K562 (cell line): ENCODE measurements at regions not wholly inside any gene's neighbourhood (a gene's known extent, or its start where the extent isn't known, plus 50 kb on each side); places are given as distances from the start of the nearest gene placed in this dataset.

Experiments used
- ATAC-seq: fragments of 200-7000 bp; cut with Tn5 transposase; 3 replicates; pipeline ENCODE4 v1.9.1; 2020; ENCODE audit warnings: moderate library complexity
- BruUV-seq: library from RNA; stranded (reverse); fragments of 400-500 nt; replicated peaks from 2 replicates; lab custom pipeline; 2021; lab: Mats Ljungman, UMichigan
- CTCF ChIA-PET: fragments of 300-600 bp; formaldehyde crosslinking; extraction: SDS; loops from one replicate; lab custom pipeline; 2021; ENCODE audit warnings: low intra/inter-chr PET ratio; lab: Yijun Ruan, JAX
- POLR2A ChIA-PET: fragments of 300-600, 350-650 bp; sonication (Branson Sonifier 250); formaldehyde crosslinking; extraction: SDS; loops from one replicate; lab custom pipeline; 2021; ENCODE audit warnings: antibody characterized with exemption, inconsistent platforms; lab: Yijun Ruan, JAX
- DNase-seq, 4 experiments: peaks; one replicate each; pipeline versions ENCODE4 v3.0.0 to v3.0.0-alpha.2; 2011 to 2018; ENCODE audit warnings: low spot score in 3 of 4, mixed read lengths in 3 of 4; ENCODE audit errors: extremely low read depth in 1 of 4
- FAIRE-seq: peaks from 2 replicates; lab custom pipeline; 2011; peaks lifted over from hg19 to GRCh38; lab: Jason Lieb, UNC
- H2AFZ ChIP-seq: 2 replicates; pipeline ENCODE4 v1.6.0; 2011; ENCODE audit warnings: low read depth, low read length, control low read depth, inconsistent platforms
- H3K27ac ChIP-seq: fragments of 200-600 bp; 3 replicates; pipeline ENCODE4 v1.8.0; 2011; ENCODE audit warnings: low read depth, mild to moderate bottlenecking, control low read depth, inconsistent platforms, low read length, moderate library complexity, mixed read lengths; ENCODE audit errors: extremely low read depth
- H3K27me3 ChIP-seq, 2 experiments: fragments of 300-600 bp in 1 of 2; 2 replicates in 1 of 2; 3 replicates in 1 of 2; pipeline versions ENCODE4 v1.6.0 to v1.8.0; 2011; ENCODE audit warnings: inconsistent platforms in 2 of 2, low read length in 2 of 2, mild to moderate bottlenecking in 1 of 2, mixed read lengths in 1 of 2, moderate library complexity in 1 of 2; ENCODE audit not compliant: control insufficient read depth in 2 of 2, insufficient read depth in 2 of 2
- H3K36me3 ChIP-seq: fragments of 300-600 bp; 3 replicates; pipeline ENCODE4 v1.8.0; 2011; ENCODE audit warnings: mild to moderate bottlenecking, low read length, inconsistent platforms; ENCODE audit not compliant: control insufficient read depth, insufficient read depth
- H3K4me1 ChIP-seq, 2 experiments: fragments of 200-600 bp in 1 of 2; replicated peaks in 1 of 2; 2 replicates in 1 of 2; 3 replicates in 1 of 2; pipeline versions ENCODE4 v1.5.1 to v1.8.0; 2011; ENCODE audit warnings: inconsistent platforms in 2 of 2, low read length in 2 of 2, mild to moderate bottlenecking in 1 of 2, mixed read lengths in 1 of 2, moderate library complexity in 1 of 2; ENCODE audit not compliant: control insufficient read depth in 2 of 2, insufficient read depth in 2 of 2
- H3K4me2 ChIP-seq: 2 replicates; pipeline ENCODE4 v1.6.1; 2011; ENCODE audit warnings: low read length, control low read depth, inconsistent platforms, mixed read lengths; ENCODE audit not compliant: insufficient read depth
- H3K4me3 ChIP-seq: fragments of 200-600 bp; sonication (generic), shearing (Covaris generic); 2 replicates; pipeline ENCODE4 v1.5.1; 2016; ENCODE audit warnings: control low read depth, inconsistent platforms
- H3K79me2 ChIP-seq: fragments of 200-600 bp; 3 replicates; pipeline ENCODE4 v1.8.0; 2011; ENCODE audit warnings: low read length, inconsistent platforms; ENCODE audit not compliant: control insufficient read depth, insufficient read depth
- H3K9ac ChIP-seq, 2 experiments: 2 replicates each; pipeline versions ENCODE4 v1.6.0 to v1.6.1; 2011; ENCODE audit warnings: low read depth in 2 of 2, low read length in 2 of 2, control low read depth in 1 of 2, inconsistent platforms in 1 of 2, mild to moderate bottlenecking in 1 of 2, mixed read lengths in 1 of 2; ENCODE audit not compliant: insufficient read depth in 1 of 2
- H3K9me1 ChIP-seq: one replicate; pipeline ENCODE4 v1.6.0; 2011; ENCODE audit warnings: inconsistent platforms, mild to moderate bottlenecking, low read length, moderate library complexity; ENCODE audit not compliant: control insufficient read depth, insufficient read depth
- H3K9me3 ChIP-seq: replicated peaks from 2 replicates; pipeline ENCODE4 v1.5.1; 2011; ENCODE audit warnings: low read depth, low read length, inconsistent platforms; ENCODE audit not compliant: control insufficient read depth, insufficient read depth
- H4K20me1 ChIP-seq: replicated peaks from 2 replicates; pipeline ENCODE4 v1.6.1; 2011; ENCODE audit warnings: low read length, inconsistent platforms, mixed read lengths; ENCODE audit not compliant: control insufficient read depth, insufficient read depth
- BDP1 ChIP-seq: IDR thresholded peaks from 3 replicates; pipeline ENCODE4 v1.6.1; 2011; ENCODE audit not compliant: insufficient read length, insufficient read depth
- DEAF1 ChIP-seq: fragments of 450-650 bp; formaldehyde crosslinking; IDR thresholded peaks from 2 replicates; pipeline ENCODE4 v1.4.0; 2020; ENCODE audit warnings: mild to moderate bottlenecking, moderate library complexity
- FOXO4 ChIP-seq: fragments of 450-650 bp; formaldehyde crosslinking; IDR thresholded peaks from 2 replicates; pipeline ENCODE4 v1.4.0; 2020; ENCODE audit warnings: mild to moderate bottlenecking, moderate library complexity
- GABPA ChIP-seq: fragments of 200-800 bp; sonication (Bioruptor generic); conservative IDR thresholded peaks from 2 replicates; pipeline ENCODE4 v1.6.1; 2016; ENCODE audit warnings: low read depth, missing genetic modification characterization, missing compliant biosample characterization
- GABPB2 ChIP-seq: fragments of 250-450 bp; sonication (Bioruptor Pico); conservative IDR thresholded peaks from 2 replicates; pipeline ENCODE4 v1.5.1; 2021; ENCODE audit warnings: mild to moderate bottlenecking
- GTF2E2 ChIP-seq: fragments of 200-800 bp; sonication (Bioruptor generic); IDR thresholded peaks from 2 replicates; pipeline ENCODE4 v1.6.1; 2016; ENCODE audit warnings: missing genetic modification characterization, missing compliant biosample characterization
- KHSRP ChIP-seq: fragments of 450-650 bp; IDR thresholded peaks from 2 replicates; pipeline ENCODE4 v1.6.1; 2017
- KLF6 ChIP-seq: fragments of 250-450 bp; sonication (Bioruptor Pico); IDR thresholded peaks from 2 replicates; pipeline ENCODE4 v1.4.0; 2020; ENCODE audit warnings: mild to moderate bottlenecking, moderate library complexity, borderline replicate concordance
- NFE2 ChIP-seq: IDR thresholded peaks from 2 replicates; pipeline ENCODE4 v1.6.1; 2014; ENCODE audit warnings: antibody characterized with exemption, low read depth
- NONO ChIP-seq, 2 experiments: fragments of 200-400 bp in 1 of 2; fragments of 450-650 bp in 1 of 2; formaldehyde crosslinking in 1 of 2; IDR thresholded peaks; 2 replicates each; pipeline ENCODE4 v1.6.1; 2017; ENCODE audit warnings: low read depth in 2 of 2, mild to moderate bottlenecking in 2 of 2, moderate library complexity in 2 of 2, low read length in 1 of 2
- STAT5A ChIP-seq: IDR thresholded peaks from 2 replicates; pipeline ENCODE4 v1.6.1; 2012; ENCODE audit warnings: low read length, inconsistent platforms, borderline replicate concordance
- SUPT5H ChIP-seq: fragments of 450-650 bp; IDR thresholded peaks from 2 replicates; pipeline ENCODE4 v1.6.1; 2016
- TCFL5 ChIP-seq: fragments of 250-450 bp; sonication (Bioruptor Pico); conservative IDR thresholded peaks from 2 replicates; pipeline ENCODE4 v1.6.1; 2021; ENCODE audit warnings: mild to moderate bottlenecking, moderate library complexity, matching md5 sums
- ZNF274 ChIP-seq: IDR thresholded peaks from 2 replicates; pipeline ENCODE4 v1.6.1; 2011; ENCODE audit warnings: low read depth, mild to moderate bottlenecking, low read length, moderate library complexity, borderline replicate concordance
- ZNF280B ChIP-seq: fragments of 250-450 bp; sonication (Bioruptor Pico); IDR thresholded peaks from 2 replicates; pipeline ENCODE4 v1.5.1; 2021; ENCODE audit warnings: mild to moderate bottlenecking
- ZNF384 ChIP-seq: IDR thresholded peaks from 2 replicates; pipeline ENCODE4 v1.6.1; 2012; ENCODE audit warnings: low read depth, low read length, improper control_type of control experiment
- ZNF79 ChIP-seq: fragments of 250-450 bp; sonication (Bioruptor Pico); IDR thresholded peaks from 2 replicates; pipeline ENCODE4 v1.4.0; 2020; ENCODE audit warnings: low read depth, mild to moderate bottlenecking, moderate library complexity
- WGBS: fragments of 100-300 bp; shearing (Covaris generic); methylation state at CpG from one replicate; pipeline ENCODE4 v1.1.6; 2016; ENCODE audit warnings: low coverage, mixed read lengths; ENCODE audit not compliant: insufficient coverage; ENCODE audit errors: missing lambda C conversion rate; 5-methylcytosine and 5-hydroxymethylcytosine counted together
- in situ Hi-C: fragments of 300-500 bp; cut with MboI; formaldehyde crosslinking; loops from 4 replicates; pipeline ENCODE4 v1.15.0; 2018; ENCODE audit warnings: inconsistent platforms, mixed read lengths
- intact Hi-C: fragments of 100-400 bp; cut with micrococcal nuclease; formaldehyde crosslinking; loops from 2 replicates; pipeline ENCODE4 v1.14.2; 2022
- TF ChIP-seq, protein P1 (sequence below): sonication (generic); formaldehyde crosslinking; IDR thresholded peaks from 2 replicates; pipeline ENCODE4 v1.8.1; 2022; ENCODE audit warnings: missing genetic modification reagents

DNA sequence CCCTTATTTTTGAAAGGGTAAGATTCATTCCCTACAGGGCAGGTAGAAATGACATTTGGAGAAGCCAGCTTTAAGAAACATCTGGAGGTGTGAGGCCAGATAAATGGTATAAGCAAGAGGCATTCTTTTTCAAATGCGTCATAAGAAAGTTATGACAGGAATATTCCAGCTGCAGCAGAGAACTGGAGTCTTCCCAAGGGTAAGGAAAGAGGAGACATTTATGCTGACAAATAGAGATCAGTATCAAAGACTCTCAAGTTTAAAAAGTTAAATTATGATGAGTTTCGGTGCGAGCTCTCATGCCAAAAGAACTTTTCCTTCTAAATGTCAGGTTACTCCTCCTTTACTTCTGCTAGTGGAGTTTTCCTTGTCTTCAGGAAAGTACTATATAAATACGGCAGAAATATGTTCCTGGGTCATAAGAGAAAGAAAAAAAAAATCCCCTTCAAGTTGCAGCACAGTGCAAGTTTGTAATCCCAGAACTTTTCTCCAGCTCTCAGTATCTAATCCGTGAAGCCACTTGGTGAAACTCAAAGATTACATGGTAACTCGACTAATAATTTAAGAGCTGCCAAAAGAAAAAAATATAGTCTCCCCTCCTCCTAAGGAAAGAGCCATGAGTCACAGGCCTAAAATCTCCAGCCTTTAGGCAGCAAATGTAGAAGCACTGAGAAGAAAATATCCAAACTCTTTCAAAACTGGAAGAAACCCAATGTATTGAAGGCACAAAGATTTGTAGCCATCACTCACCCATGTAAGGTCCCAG is 428.1 kb downstream of the MEIS1 start:
- in situ Hi-C loops: no loop called here
- Histone ChIP-seq H3K4me2 (no peak overlapping the region), H3K79me2 (no peaks in the 10 kb centered on the region), H3K9ac (no peak overlapping the region), H3K9me3 (no peaks in the 10 kb centered on the region), H4K20me1 (no peaks in the 10 kb centered on the region), H2AFZ (no peak overlapping the region), H3K4me1 (no peaks in the 10 kb centered on the region), H3K4me3 (no peak overlapping the region), H3K27ac (no peak overlapping the region), H3K36me3 (no peaks in the 10 kb centered on the region), H3K27me3 (no peaks in the 10 kb centered on the region), H3K9me1 (no peaks in the 10 kb centered on the region)
- CTCF ChIA-PET: no interaction called here
- intact Hi-C loops: no loop called here
- BruUV-seq: no TSS peak
- ATAC-seq (no peak), DNase-seq (no peak), FAIRE-seq (no peak)
- TF ChIP-seq NONO (IDR thresholded peaks at IDR 0.05; ENCODE audit: low read depth in 2 of 2, low read length in 1 of 2) (no peak), ZNF79 (CRISPR knock-in tag) (no peak), DEAF1 (CRISPR knock-in tag) (no peak), GABPA (tag) (no peak), KHSRP (no peak), TCFL5 (CRISPR knock-in tag) (no peak), STAT5A (no peak), BDP1 (no peak), ZNF384 (no peak), ZNF274 (no peak), FOXO4 (CRISPR knock-in tag) (no peak), GABPB2 (CRISPR knock-in tag) (no peak), KLF6 (CRISPR knock-in tag) (no peak), SUPT5H (no peak), NFE2 (no peak), GTF2E2 (no peak), ZNF280B (CRISPR knock-in tag) (no peak)
- TF ChIP-seq, protein P1, sequence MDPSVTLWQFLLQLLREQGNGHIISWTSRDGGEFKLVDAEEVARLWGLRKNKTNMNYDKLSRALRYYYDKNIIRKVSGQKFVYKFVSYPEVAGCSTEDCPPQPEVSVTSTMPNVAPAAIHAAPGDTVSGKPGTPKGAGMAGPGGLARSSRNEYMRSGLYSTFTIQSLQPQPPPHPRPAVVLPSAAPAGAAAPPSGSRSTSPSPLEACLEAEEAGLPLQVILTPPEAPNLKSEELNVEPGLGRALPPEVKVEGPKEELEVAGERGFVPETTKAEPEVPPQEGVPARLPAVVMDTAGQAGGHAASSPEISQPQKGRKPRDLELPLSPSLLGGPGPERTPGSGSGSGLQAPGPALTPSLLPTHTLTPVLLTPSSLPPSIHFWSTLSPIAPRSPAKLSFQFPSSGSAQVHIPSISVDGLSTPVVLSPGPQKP: no peak
- 0% methylated on average over 6 of the region's 6 CpGs for WGBS
- POLR2A ChIA-PET: no interaction called here
